ENCODE measurements at regions not wholly inside any gene's neighbourhood (a gene's known extent, or its start where the extent isn't known, plus 50 kb on each side); places are given as distances from the start of the nearest gene placed in this dataset.

GRCh38 chr7:41024126-41024525, 678.8 kb downstream of the INHBA start:
- H3K4me3 ChIP-seq (replicated peaks; ENCODE audit: low read depth, low read length) = no peak overlapping the region
- no peak for TF ChIP-seq CTCF (IDR thresholded peaks at IDR 0.05; ENCODE audit: low read length, missing control alignments)
- DNase-seq (ENCODE audit: low read depth) = no peak

DNA sequence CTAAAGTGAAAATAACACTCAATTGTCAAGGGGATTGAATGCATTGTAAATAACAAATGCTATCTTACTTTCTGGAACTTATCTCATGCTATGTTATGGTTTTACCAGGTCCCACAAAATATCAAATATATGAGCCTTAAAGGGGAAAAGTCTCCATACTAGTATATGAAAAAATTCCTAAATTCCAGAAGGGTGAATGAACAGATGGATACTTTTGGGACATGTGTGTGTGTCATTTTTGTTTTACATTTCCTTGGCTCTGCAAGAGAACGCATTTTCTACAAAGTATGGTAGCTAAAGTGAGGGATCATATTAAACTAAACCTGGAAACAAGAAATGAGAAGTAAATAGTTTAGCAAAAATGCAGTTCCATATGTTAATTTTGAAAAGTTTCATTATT, 682.8 kb downstream of the INHBA start:
- no peak for TF ChIP-seq CTCF (IDR thresholded peaks at IDR 0.05; ENCODE audit: low read length, missing control alignments)
- DNase-seq (ENCODE audit: low read depth) = no peak
- H3K4me3 ChIP-seq (replicated peaks; ENCODE audit: low read depth, low read length) = no peak overlapping the region

DNA sequence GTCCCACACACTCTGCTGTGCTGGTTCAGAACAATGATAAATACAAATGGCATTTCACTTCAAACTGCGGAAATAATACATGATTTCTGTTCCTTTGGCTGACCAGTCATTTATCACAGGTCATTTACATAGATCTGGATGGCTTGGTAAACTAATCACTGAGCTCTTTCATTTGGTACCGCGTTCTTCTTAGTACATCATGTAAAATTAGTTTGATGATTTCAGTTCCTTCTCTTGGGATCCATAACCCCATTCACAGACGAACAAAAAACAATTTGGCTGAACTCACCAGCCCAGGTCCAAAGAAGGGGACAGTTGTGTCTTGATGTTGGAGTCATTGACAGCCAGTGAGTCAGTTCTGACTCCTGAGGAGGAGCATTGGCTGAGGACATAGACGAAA, 689.8 kb downstream of the INHBA start:
- no peak for TF ChIP-seq CTCF (IDR thresholded peaks at IDR 0.05; ENCODE audit: low read length, missing control alignments)
- H3K4me3 ChIP-seq (replicated peaks; ENCODE audit: low read depth, low read length) = no peak overlapping the region

DNA sequence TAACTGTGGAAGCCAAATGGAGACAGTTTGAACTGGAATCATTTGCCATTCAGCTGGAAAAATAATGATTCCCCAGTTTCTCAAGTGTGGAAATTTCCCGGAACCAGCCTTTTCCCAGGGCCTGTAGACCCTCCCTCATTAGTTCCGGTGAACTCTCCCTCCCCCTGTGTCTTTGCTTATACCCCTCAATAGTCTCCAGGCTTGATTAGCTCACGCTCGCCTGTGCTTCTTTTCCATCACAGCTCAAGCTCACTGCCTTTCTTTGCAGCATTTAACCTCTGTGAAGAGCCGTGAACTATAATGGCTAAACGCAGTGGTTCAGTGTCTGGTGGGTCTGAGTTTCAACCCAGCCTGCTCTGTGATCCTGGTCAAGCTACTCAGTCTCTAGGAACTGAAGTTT, 690.8 kb downstream of the INHBA start:
- no peak for DNase-seq (ENCODE audit: low read depth)
- no peak for TF ChIP-seq CTCF (IDR thresholded peaks at IDR 0.05; ENCODE audit: low read length, missing control alignments)

More for the DNA sequence above, 689.8 kb downstream of the INHBA start:
- no peak for DNase-seq (ENCODE audit: low read depth)

GRCh38 chr7:41010967-41011366, 691.9 kb downstream of the INHBA start:
- TF ChIP-seq CTCF (IDR thresholded peaks at IDR 0.05; ENCODE audit: low read length, missing control alignments) = no peak
- H3K4me3 ChIP-seq (replicated peaks; ENCODE audit: low read depth, low read length) = no peak overlapping the region
- peak; percentile 64 for DNase-seq (ENCODE audit: low read depth)

More for the DNA sequence above, 690.8 kb downstream of the INHBA start:
- no peak overlapping the region for H3K4me3 ChIP-seq (replicated peaks; ENCODE audit: low read depth, low read length)

- TF ChIP-seq CTCF (IDR thresholded peaks at IDR 0.05; ENCODE audit: low read length, missing control alignments) = no peak
- no peak for DNase-seq (ENCODE audit: low read depth)
- H3K4me3 ChIP-seq (replicated peaks; ENCODE audit: low read depth, low read length) = no peak overlapping the region
Measured at GRCh38 chr7:41010418-41010817, 692.5 kb downstream of the INHBA start.

GRCh38 chr7:41007811-41008210, 695.1 kb downstream of the INHBA start:
- no peak overlapping the region for H3K4me3 ChIP-seq (replicated peaks; ENCODE audit: low read depth, low read length)
- TF ChIP-seq CTCF (IDR thresholded peaks at IDR 0.05; ENCODE audit: low read length, missing control alignments) = no peak
- DNase-seq (ENCODE audit: low read depth) = no peak

Measured in fibroblast of pulmonary artery (primary cell).